GM10266 (cell line): ENCODE measurements at regions not wholly inside any gene's neighbourhood (a gene's known extent, or its start where the extent isn't known, plus 50 kb on each side); places are given as distances from the start of the nearest gene placed in this dataset.
"Not testable (repeated sequence)": the region's sequence is repeated elsewhere in the genome, so short reads cannot be mapped to it uniquely, and the experiment has no call there.

Experiments used
- DNase-seq: peaks from one replicate; pipeline ENCODE4 v3.0.0; 2012; ENCODE audit errors: extremely low spot score
- TF ChIP-seq, protein P1 (sequence below): IDR thresholded peaks from 2 replicates; pipeline ENCODE4 v1.5.1; 2012; ENCODE audit warnings: mild to moderate bottlenecking, low read depth; ENCODE audit not compliant: control insufficient read depth, insufficient read depth; ENCODE audit errors: missing control alignments

DNA sequence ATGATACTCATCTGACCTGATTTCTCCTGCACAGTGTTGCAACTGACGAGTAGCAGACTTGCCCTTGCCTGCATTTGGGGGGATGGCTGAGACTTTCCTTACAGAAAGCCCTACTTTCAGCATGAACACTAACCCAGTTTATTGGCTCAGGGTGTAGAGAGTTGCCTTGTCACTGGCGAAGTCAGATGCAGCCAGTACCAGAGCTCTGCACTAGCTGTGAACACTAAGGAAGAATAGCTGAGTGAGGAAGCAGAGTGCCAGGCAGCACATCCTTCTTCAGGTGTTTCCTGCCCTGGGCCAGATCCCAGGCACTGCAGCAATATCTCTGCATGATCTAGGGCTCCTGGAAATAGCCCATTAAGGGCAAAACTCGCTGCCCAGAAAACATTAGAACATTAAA, 154.0 kb upstream of the SYNPR start:
- no peak for DNase-seq
- TF ChIP-seq, protein P1, sequence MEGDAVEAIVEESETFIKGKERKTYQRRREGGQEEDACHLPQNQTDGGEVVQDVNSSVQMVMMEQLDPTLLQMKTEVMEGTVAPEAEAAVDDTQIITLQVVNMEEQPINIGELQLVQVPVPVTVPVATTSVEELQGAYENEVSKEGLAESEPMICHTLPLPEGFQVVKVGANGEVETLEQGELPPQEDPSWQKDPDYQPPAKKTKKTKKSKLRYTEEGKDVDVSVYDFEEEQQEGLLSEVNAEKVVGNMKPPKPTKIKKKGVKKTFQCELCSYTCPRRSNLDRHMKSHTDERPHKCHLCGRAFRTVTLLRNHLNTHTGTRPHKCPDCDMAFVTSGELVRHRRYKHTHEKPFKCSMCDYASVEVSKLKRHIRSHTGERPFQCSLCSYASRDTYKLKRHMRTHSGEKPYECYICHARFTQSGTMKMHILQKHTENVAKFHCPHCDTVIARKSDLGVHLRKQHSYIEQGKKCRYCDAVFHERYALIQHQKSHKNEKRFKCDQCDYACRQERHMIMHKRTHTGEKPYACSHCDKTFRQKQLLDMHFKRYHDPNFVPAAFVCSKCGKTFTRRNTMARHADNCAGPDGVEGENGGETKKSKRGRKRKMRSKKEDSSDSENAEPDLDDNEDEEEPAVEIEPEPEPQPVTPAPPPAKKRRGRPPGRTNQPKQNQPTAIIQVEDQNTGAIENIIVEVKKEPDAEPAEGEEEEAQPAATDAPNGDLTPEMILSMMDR, result no peak

DNA sequence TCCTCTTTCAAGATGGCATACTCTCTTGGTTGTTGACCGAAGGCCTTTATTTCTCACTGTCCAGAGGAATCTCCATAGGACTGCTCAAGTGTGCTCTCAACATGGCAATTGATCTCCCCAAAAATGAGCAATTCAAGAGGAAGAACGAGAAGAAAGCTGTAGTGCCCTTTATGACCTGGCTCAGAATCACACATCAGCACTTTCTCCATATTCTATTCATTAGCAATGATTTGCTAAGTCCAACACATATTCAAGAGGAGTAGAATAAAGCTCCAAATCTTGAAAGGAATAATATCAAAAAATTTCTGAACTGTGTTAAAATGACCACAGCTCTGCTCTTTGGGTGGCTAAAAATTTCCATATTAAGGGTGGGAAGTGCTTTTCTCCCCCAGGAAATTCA, 151.6 kb upstream of the SYNPR start:
- TF ChIP-seq, protein P1, result no peak
- DNase-seq, result no peak

GRCh38 chr3:63128380-63128779, 149.7 kb upstream of the SYNPR start:
- TF ChIP-seq, protein P1, result no peak
- no peak for DNase-seq

GRCh38 chr3:63130625-63131024, 147.5 kb upstream of the SYNPR start:
- no peak for DNase-seq

GRCh38 chr3:63132461-63133250, 145.5 kb upstream of the SYNPR start:
- no peak for DNase-seq

More at GRCh38 chr3:63130625-63131024, 147.5 kb upstream of the SYNPR start:
- TF ChIP-seq, protein P1, result no peak

DNA sequence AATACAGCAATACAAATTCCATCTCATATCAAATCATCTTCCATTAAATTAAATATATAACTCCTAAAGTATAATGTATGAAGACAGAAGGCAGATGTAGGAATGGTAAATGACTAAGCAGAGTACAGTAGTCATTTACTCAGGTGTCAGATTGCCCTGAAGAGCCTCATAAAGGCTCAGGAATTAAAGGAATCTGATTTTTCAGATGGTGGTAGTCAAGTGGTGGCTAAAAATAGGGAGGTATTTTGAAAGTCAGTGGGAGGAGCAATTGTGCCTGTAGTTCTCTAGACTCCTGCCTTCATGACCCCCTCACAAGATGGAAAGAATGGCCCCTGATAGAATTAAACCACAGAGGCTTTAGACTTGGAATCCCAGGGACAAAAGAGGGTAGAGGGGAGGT, 142.7 kb upstream of the SYNPR start:
- DNase-seq, result no peak
- TF ChIP-seq, protein P1, result no peak

More at GRCh38 chr3:63132461-63133250, 145.5 kb upstream of the SYNPR start:
- TF ChIP-seq, protein P1, result no peak

GRCh38 chr3:63136249-63136648, 141.9 kb upstream of the SYNPR start:
- DNase-seq, result not testable (repeated sequence)
